ENCODE measurements at regions not wholly inside any gene's neighbourhood (a gene's known extent, or its start where the extent isn't known, plus 50 kb on each side); places are given as distances from the start of the nearest gene placed in this dataset.

- no peak for DNase-seq (ENCODE audit: low read depth)
- POLR2A ChIA-PET: interaction anchor here (0.6 kb wide), 1 partner anchor 1245 kb away, joined by 5 read pairs; no protein-coding TSS in a partner anchor
- Histone ChIP-seq H3K27me3 (ENCODE audit: control insufficient read depth, insufficient read depth, low read length) (no peaks in the 10 kb centered on the region), H3K4me3 (ENCODE audit: low read depth, low read length) (no peak overlapping the region), H3K36me3 (ENCODE audit: control insufficient read depth, insufficient read depth, low read length) (no peaks in the 10 kb centered on the region)
- TF ChIP-seq CTCF (IDR thresholded peaks at IDR 0.05; ENCODE audit: insufficient read depth, low read depth, low read length): no peak
- CTCF ChIA-PET: no interaction called here
Observed at GRCh38 chr3:24899373-24899772, 404.7 kb upstream of the THRB start.

- Histone ChIP-seq H3K4me3 (ENCODE audit: low read depth, low read length) (no peak overlapping the region), H3K36me3 (ENCODE audit: control insufficient read depth, insufficient read depth, low read length) (no peaks in the 10 kb centered on the region), H3K27me3 (ENCODE audit: control insufficient read depth, insufficient read depth, low read length) (no peaks in the 10 kb centered on the region)
- CTCF ChIA-PET: no interaction called here
- POLR2A ChIA-PET: no interaction called here
- no peak for DNase-seq (ENCODE audit: low read depth)
- TF ChIP-seq CTCF (IDR thresholded peaks at IDR 0.05; ENCODE audit: insufficient read depth, low read depth, low read length): no peak
Observed at GRCh38 chr3:24899901-24900603, 405.4 kb upstream of the THRB start.

- no peak for DNase-seq (ENCODE audit: low read depth)
- Histone ChIP-seq H3K4me3 (ENCODE audit: low read depth, low read length) (no peak overlapping the region), H3K27me3 (ENCODE audit: control insufficient read depth, insufficient read depth, low read length) (no peaks in the 10 kb centered on the region), H3K36me3 (ENCODE audit: control insufficient read depth, insufficient read depth, low read length) (no peaks in the 10 kb centered on the region)
- POLR2A ChIA-PET: no interaction called here
- CTCF ChIA-PET: no interaction called here
- TF ChIP-seq CTCF (IDR thresholded peaks at IDR 0.05; ENCODE audit: insufficient read depth, low read depth, low read length): no peak
Observed at GRCh38 chr3:24905266-24905665, 410.6 kb upstream of the THRB start.

GRCh38 chr3:24907106-24907505 is 412.5 kb upstream of the THRB start:
- DNase-seq (ENCODE audit: low read depth): no peak
- Histone ChIP-seq H3K27me3 (ENCODE audit: control insufficient read depth, insufficient read depth, low read length) (no peaks in the 10 kb centered on the region), H3K36me3 (ENCODE audit: control insufficient read depth, insufficient read depth, low read length) (no peaks in the 10 kb centered on the region), H3K4me3 (ENCODE audit: low read depth, low read length) (no peak overlapping the region)
- TF ChIP-seq CTCF (IDR thresholded peaks at IDR 0.05; ENCODE audit: insufficient read depth, low read depth, low read length): no peak
- CTCF ChIA-PET: no interaction called here
- POLR2A ChIA-PET: no interaction called here

- H3K4me3 ChIP-seq (ENCODE audit: low read depth, low read length): no peak overlapping the region
- no peaks in the 10 kb centered on the region for H3K36me3 ChIP-seq (ENCODE audit: control insufficient read depth, insufficient read depth, low read length)
- TF ChIP-seq CTCF (IDR thresholded peaks at IDR 0.05; ENCODE audit: insufficient read depth, low read depth, low read length): no peak
- POLR2A ChIA-PET: no interaction called here
- no peak for DNase-seq (ENCODE audit: low read depth)
- no peaks in the 10 kb centered on the region for H3K27me3 ChIP-seq (ENCODE audit: control insufficient read depth, insufficient read depth, low read length)
- CTCF ChIA-PET: no interaction called here
Observed at GRCh38 chr3:24911076-24911475, 416.4 kb upstream of the THRB start.
